Right atrium auricular region (tissue), 2 donors: ENCODE measurements at regions not wholly inside any gene's neighbourhood (a gene's known extent, or its start where the extent isn't known, plus 50 kb on each side); places are given as distances from the start of the nearest gene placed in this dataset.

Source experiments
- DNase-seq: peaks from one replicate; pipeline ENCODE4 v3.0.0-alpha.2; 2019; ENCODE audit warnings: low spot score
- H3K27ac ChIP-seq, 2 donors: fragments of 200-600 bp; sonication (generic); 1 replicate in 1 of 2; 2 replicates in 1 of 2; pipeline ENCODE4 v1.5.1; 2016 to 2019
- H3K27me3 ChIP-seq, 2 donors: fragments of 200-600 bp; sonication (generic); one replicate each; pipeline versions ENCODE4 v1.5.1 to v1.6.0; 2017 to 2019
- H3K36me3 ChIP-seq: fragments of 200-600 bp; sonication (generic); one replicate; pipeline ENCODE4 v1.5.1; 2016
- H3K4me1 ChIP-seq, 2 donors: fragments of 200-600 bp; sonication (generic); one replicate each; pipeline versions ENCODE4 v1.5.1 to v1.6.0; 2017 to 2019
- H3K4me3 ChIP-seq, 2 donors: fragments of 200-600 bp; sonication (generic); 1 replicate in 1 of 2; 2 replicates in 1 of 2; pipeline ENCODE4 v1.5.1; 2017 to 2019; ENCODE audit warnings: mild to moderate bottlenecking in 1 of 2, moderate library complexity in 1 of 2
- H3K9me3 ChIP-seq, 2 donors: fragments of 200-600 bp; sonication (generic); one replicate each; pipeline ENCODE4 v1.5.1; 2019
- TF ChIP-seq, protein P1 (sequence below), 2 donors: fragments of 200-600 bp; sonication (generic); IDR thresholded peaks; one replicate each; pipeline ENCODE4 v1.5.1; 2019; ENCODE audit warnings: antibody characterized with exemption in 2 of 2

- Histone ChIP-seq H3K9me3 (no peaks in the 10 kb centered on the region), H3K4me3 (no peak overlapping the region), H3K27ac (no peak overlapping the region), H3K27me3 (no peaks in the 10 kb centered on the region), H3K4me1 (no peaks in the 10 kb centered on the region), H3K36me3 (no peaks in the 10 kb centered on the region)
- DNase-seq, result no peak
- TF ChIP-seq, protein P1, sequence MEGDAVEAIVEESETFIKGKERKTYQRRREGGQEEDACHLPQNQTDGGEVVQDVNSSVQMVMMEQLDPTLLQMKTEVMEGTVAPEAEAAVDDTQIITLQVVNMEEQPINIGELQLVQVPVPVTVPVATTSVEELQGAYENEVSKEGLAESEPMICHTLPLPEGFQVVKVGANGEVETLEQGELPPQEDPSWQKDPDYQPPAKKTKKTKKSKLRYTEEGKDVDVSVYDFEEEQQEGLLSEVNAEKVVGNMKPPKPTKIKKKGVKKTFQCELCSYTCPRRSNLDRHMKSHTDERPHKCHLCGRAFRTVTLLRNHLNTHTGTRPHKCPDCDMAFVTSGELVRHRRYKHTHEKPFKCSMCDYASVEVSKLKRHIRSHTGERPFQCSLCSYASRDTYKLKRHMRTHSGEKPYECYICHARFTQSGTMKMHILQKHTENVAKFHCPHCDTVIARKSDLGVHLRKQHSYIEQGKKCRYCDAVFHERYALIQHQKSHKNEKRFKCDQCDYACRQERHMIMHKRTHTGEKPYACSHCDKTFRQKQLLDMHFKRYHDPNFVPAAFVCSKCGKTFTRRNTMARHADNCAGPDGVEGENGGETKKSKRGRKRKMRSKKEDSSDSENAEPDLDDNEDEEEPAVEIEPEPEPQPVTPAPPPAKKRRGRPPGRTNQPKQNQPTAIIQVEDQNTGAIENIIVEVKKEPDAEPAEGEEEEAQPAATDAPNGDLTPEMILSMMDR (IDR thresholded peaks at IDR 0.05), result no peak
These were observed 544.3 kb downstream of the KCNT2 start for GRCh38 chr1:196063952-196064351.

DNA sequence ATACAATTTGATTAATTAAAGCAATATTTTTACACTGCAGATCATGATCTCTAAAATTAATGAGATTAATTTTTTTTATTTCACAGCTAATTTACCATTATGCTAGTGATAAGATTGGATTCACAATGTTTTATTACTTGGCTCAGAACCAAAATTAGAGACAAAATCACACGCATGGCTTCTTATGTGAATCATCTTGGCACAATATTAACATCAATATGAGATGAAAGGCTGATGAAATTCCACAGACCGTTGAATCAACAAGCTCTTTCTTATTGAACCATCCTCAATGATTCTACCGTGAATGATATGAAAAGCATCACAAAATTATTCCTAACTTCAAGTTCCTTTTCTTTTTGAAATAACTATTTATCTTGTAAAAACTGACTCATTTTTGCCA, 544.9 kb downstream of the KCNT2 start:
- no peak overlapping the region for H3K4me3 ChIP-seq
- H3K4me1 ChIP-seq, result no peaks in the 10 kb centered on the region
- no peak for DNase-seq
- H3K27me3 ChIP-seq, result no peaks in the 10 kb centered on the region
- H3K27ac ChIP-seq, result no peak overlapping the region
- TF ChIP-seq, protein P1 (IDR thresholded peaks at IDR 0.05), result no peak
- H3K36me3 ChIP-seq, result no peaks in the 10 kb centered on the region
- H3K9me3 ChIP-seq, result no peaks in the 10 kb centered on the region

GRCh38 chr1:196060539-196060938, 547.7 kb downstream of the KCNT2 start:
- TF ChIP-seq, protein P1 (IDR thresholded peaks at IDR 0.05), result no peak
- Histone ChIP-seq H3K36me3 (no peaks in the 10 kb centered on the region), H3K27ac (no peak overlapping the region), H3K4me1 (no peaks in the 10 kb centered on the region), H3K4me3 (no peak overlapping the region), H3K9me3 (no peaks in the 10 kb centered on the region), H3K27me3 (no peaks in the 10 kb centered on the region)
- DNase-seq, result no peak

GRCh38 chr1:196059210-196059609, 549.0 kb downstream of the KCNT2 start:
- Histone ChIP-seq H3K9me3 (no peaks in the 10 kb centered on the region), H3K27ac (no peak overlapping the region), H3K4me1 (no peaks in the 10 kb centered on the region), H3K36me3 (no peaks in the 10 kb centered on the region), H3K27me3 (no peaks in the 10 kb centered on the region), H3K4me3 (no peak overlapping the region)
- no peak for DNase-seq
- TF ChIP-seq, protein P1 (IDR thresholded peaks at IDR 0.05), result no peak

DNA sequence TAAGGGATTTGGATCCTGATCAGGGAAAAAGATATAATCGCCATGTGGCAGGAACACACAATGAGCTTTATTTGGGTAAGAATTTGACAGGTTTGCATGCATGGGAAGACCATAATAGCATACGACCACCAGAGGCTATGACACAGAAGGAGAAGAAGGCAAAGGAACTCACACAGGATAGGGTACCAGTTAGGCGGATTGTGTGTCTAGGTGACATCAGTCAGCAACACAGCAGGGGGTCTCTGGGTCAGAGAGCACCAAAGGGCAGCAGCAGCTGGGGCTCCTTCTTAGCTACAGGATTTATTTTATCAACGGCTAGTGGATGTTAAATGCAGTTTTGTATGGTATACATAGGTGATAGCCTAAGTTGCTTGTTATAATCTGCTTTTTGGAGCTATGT, 551.3 kb downstream of the KCNT2 start:
- H3K9me3 ChIP-seq, result no peaks in the 10 kb centered on the region

DNA sequence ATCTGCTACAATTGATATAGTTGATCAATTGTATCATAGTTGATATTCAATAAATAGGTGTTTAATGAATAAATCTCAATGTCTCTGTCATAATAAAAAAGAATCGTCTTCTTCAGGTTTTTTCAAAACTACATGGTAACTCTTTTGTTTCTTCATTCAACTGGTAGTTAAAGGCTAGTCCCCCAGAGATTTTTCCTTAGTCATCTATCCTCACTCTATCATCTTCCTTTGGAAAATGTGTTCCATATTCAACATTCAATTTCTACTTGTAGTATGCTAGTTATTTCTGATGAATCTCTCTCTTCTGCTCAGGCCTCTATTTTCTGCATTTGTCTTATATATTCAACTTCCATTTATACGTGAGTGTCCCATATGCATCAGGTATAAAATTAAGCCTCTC, 558.8 kb downstream of the KCNT2 start:
- TF ChIP-seq, protein P1 (IDR thresholded peaks at IDR 0.05), result no peak
- Histone ChIP-seq H3K36me3 (no peaks in the 10 kb centered on the region), H3K9me3 (no peaks in the 10 kb centered on the region), H3K4me1 (no peaks in the 10 kb centered on the region), H3K4me3 (no peak overlapping the region), H3K27me3 (no peaks in the 10 kb centered on the region), H3K27ac (no peak overlapping the region)
- DNase-seq, result no peak

More for the DNA sequence above, 551.3 kb downstream of the KCNT2 start:
- no peak overlapping the region for H3K27ac ChIP-seq
- H3K4me3 ChIP-seq, result no peak overlapping the region
- DNase-seq, result no peak
- no peaks in the 10 kb centered on the region for H3K36me3 ChIP-seq
- H3K27me3 ChIP-seq, result no peaks in the 10 kb centered on the region
- TF ChIP-seq, protein P1 (IDR thresholded peaks at IDR 0.05), result no peak
- no peaks in the 10 kb centered on the region for H3K4me1 ChIP-seq
